HL-60 (cell line): ENCODE measurements at regions not wholly inside any gene's neighbourhood (a gene's known extent, or its start where the extent isn't known, plus 50 kb on each side); places are given as distances from the start of the nearest gene placed in this dataset.

Experiments
- DNase-seq, 2 experiments: peaks; one replicate each; pipeline ENCODE4 v3.0.0-alpha.2; 2010 to 2020; ENCODE audit warnings: low read depth in 1 of 2, low spot score in 1 of 2
- H3K27ac ChIP-seq: fragments of 250-450 bp; sonication (Bioruptor Pico); replicated peaks from 2 replicates; pipeline ENCODE4 v1.5.1; 2020; ENCODE audit warnings: mild to moderate bottlenecking, moderate library complexity
- H3K27me3 ChIP-seq: fragments of 250-450 bp; sonication (Bioruptor Pico); 2 replicates; pipeline ENCODE4 v1.5.1; 2021; ENCODE audit warnings: mild to moderate bottlenecking, moderate library complexity; ENCODE audit not compliant: insufficient read depth, poor library complexity, severe bottlenecking
- H3K4me3 ChIP-seq: replicated peaks from 2 replicates; pipeline ENCODE4 v1.5.1; 2011; ENCODE audit warnings: mild to moderate bottlenecking, control low read depth, low read length; ENCODE audit not compliant: insufficient read depth
- GABPA ChIP-seq: IDR thresholded peaks from 2 replicates; pipeline ENCODE4 v1.6.1; 2012; ENCODE audit warnings: low read depth
- POLR2AphosphoS5 ChIP-seq: IDR thresholded peaks from 2 replicates; pipeline ENCODE4 v1.6.1; 2012; ENCODE audit warnings: low read depth
- SPI1 ChIP-seq: IDR thresholded peaks from 2 replicates; pipeline ENCODE4 v1.6.1; 2012; ENCODE audit warnings: low read depth, mild to moderate bottlenecking, borderline replicate concordance
- TF ChIP-seq, protein P1 (sequence below): IDR thresholded peaks from 2 replicates; pipeline ENCODE4 v1.6.1; 2012; ENCODE audit warnings: low read depth; ENCODE audit not compliant: insufficient replicate concordance
- TF ChIP-seq, protein P2 (sequence below): IDR thresholded peaks from one replicate; pipeline ENCODE4 v1.5.1; 2011; ENCODE audit warnings: low read length, control low read depth, inconsistent platforms; ENCODE audit not compliant: insufficient read depth

DNA sequence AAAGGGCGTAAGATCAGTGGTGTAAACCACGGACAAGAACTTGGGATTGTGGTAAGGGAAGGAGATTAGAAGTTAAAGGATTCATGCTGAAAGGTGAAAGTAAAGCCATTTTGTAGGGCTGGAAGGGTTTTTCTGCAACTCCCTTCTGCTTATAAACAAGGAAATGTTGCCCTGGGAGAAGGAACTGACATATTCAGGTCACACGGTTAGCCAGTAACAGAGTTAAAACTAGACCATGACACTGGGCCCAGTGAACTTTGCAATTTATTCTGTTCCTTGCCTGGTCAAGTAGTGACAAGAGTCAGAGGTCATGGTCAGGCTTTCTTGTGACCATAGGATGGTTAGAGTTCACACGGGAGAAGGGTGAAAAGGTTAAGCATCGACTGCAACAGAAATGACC, 323.3 kb downstream of the DMRT2 start:
- H3K27me3 ChIP-seq: no peaks in the 10 kb centered on the region
- TF ChIP-seq, protein P1, sequence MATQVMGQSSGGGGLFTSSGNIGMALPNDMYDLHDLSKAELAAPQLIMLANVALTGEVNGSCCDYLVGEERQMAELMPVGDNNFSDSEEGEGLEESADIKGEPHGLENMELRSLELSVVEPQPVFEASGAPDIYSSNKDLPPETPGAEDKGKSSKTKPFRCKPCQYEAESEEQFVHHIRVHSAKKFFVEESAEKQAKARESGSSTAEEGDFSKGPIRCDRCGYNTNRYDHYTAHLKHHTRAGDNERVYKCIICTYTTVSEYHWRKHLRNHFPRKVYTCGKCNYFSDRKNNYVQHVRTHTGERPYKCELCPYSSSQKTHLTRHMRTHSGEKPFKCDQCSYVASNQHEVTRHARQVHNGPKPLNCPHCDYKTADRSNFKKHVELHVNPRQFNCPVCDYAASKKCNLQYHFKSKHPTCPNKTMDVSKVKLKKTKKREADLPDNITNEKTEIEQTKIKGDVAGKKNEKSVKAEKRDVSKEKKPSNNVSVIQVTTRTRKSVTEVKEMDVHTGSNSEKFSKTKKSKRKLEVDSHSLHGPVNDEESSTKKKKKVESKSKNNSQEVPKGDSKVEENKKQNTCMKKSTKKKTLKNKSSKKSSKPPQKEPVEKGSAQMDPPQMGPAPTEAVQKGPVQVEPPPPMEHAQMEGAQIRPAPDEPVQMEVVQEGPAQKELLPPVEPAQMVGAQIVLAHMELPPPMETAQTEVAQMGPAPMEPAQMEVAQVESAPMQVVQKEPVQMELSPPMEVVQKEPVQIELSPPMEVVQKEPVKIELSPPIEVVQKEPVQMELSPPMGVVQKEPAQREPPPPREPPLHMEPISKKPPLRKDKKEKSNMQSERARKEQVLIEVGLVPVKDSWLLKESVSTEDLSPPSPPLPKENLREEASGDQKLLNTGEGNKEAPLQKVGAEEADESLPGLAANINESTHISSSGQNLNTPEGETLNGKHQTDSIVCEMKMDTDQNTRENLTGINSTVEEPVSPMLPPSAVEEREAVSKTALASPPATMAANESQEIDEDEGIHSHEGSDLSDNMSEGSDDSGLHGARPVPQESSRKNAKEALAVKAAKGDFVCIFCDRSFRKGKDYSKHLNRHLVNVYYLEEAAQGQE: no peak
- TF ChIP-seq GABPA: no peak
- no peak for TF ChIP-seq POLR2AphosphoS5
- TF ChIP-seq, protein P2, sequence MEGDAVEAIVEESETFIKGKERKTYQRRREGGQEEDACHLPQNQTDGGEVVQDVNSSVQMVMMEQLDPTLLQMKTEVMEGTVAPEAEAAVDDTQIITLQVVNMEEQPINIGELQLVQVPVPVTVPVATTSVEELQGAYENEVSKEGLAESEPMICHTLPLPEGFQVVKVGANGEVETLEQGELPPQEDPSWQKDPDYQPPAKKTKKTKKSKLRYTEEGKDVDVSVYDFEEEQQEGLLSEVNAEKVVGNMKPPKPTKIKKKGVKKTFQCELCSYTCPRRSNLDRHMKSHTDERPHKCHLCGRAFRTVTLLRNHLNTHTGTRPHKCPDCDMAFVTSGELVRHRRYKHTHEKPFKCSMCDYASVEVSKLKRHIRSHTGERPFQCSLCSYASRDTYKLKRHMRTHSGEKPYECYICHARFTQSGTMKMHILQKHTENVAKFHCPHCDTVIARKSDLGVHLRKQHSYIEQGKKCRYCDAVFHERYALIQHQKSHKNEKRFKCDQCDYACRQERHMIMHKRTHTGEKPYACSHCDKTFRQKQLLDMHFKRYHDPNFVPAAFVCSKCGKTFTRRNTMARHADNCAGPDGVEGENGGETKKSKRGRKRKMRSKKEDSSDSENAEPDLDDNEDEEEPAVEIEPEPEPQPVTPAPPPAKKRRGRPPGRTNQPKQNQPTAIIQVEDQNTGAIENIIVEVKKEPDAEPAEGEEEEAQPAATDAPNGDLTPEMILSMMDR: no peak
- no peak for TF ChIP-seq SPI1
- DNase-seq: no peak

DNA sequence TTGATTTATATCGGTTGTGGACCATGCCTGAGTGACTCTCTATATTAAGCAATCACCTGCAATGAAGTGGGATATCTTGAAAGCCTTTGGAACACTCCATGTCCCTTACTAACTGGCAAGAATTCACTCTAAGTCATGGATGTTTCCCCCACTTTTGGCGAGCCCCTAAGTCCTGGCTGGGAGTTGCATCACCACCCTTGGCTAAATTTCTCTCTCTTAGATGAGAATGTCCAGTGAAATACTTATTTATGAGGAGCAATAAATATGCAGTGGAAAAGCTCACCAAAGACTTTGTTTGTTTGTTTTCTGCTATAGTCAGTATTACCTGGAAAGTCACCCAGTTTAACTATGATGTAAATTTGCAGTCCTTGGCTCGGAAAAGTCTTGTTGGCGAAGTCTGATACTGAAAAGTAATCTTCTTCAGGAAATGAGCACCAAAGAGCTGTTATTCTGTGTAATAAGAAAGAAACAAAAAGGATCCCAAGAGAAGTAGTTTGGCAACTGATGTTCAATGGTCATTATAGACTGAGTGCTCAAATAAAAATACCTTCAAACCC, 333.8 kb downstream of the DMRT2 start:
- TF ChIP-seq POLR2AphosphoS5 (no peak), SPI1 (no peak), GABPA (no peak)
- TF ChIP-seq, protein P1: no peak
- TF ChIP-seq, protein P2: no peak
- DNase-seq: no peak
- Histone ChIP-seq H3K27me3 (no peaks in the 10 kb centered on the region), H3K4me3 (no peak overlapping the region), H3K27ac (no peak overlapping the region)

More for the DNA sequence above, 323.3 kb downstream of the DMRT2 start:
- Histone ChIP-seq H3K27ac (no peak overlapping the region), H3K4me3 (no peak overlapping the region)

DNA sequence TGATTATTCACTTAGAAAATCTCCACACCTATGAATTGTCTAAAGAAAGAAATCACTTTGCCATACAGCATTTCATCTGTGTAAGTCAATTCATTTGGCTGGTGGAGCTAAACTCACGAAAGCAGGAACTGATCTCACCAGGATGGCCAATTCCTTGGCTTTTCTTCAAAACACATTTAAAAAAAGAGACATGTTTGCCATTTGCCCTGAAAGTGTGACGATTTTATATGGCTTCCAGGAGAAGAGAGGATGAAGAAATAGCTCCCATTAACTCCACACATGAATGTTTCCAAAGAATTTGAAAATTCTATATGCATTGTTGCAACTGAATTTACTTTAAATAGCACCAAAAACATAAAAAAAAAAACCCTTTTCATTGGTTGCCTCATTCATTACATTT, 334.7 kb downstream of the DMRT2 start:
- Histone ChIP-seq H3K4me3 (no peak overlapping the region), H3K27ac (no peak overlapping the region), H3K27me3 (no peaks in the 10 kb centered on the region)
- TF ChIP-seq GABPA (no peak), POLR2AphosphoS5 (no peak), SPI1 (no peak)
- TF ChIP-seq, protein P2: no peak
- TF ChIP-seq, protein P1: no peak
- DNase-seq: no peak
